ENCODE measurements at regions not wholly inside any gene's neighbourhood (a gene's known extent, or its start where the extent isn't known, plus 50 kb on each side); places are given as distances from the start of the nearest gene placed in this dataset.

- no peak for TF ChIP-seq CTCF (IDR thresholded peaks at IDR 0.05; ENCODE audit: low read depth, low read length, missing control alignments)
- no peak for DNase-seq (ENCODE audit: extremely low read depth, low read depth)
- no peak overlapping the region for H3K4me3 ChIP-seq (replicated peaks; ENCODE audit: low read depth, low read length)
These were observed 147.3 kb downstream of the ACTL7B start for GRCh38 chr9:108708448-108708847.

GRCh38 chr9:108707120-108707519, 148.7 kb downstream of the ACTL7B start:
- no peak overlapping the region for H3K4me3 ChIP-seq (replicated peaks; ENCODE audit: low read depth, low read length)
- no peak for DNase-seq (ENCODE audit: extremely low read depth, low read depth)
- no peak for TF ChIP-seq CTCF (IDR thresholded peaks at IDR 0.05; ENCODE audit: low read depth, low read length, missing control alignments)

- DNase-seq (ENCODE audit: extremely low read depth, low read depth), result no peak
- no peak for TF ChIP-seq CTCF (IDR thresholded peaks at IDR 0.05; ENCODE audit: low read depth, low read length, missing control alignments)
- H3K4me3 ChIP-seq (replicated peaks; ENCODE audit: low read depth, low read length), result no peak overlapping the region
These were observed 151.5 kb downstream of the ACTL7B start for GRCh38 chr9:108704156-108704852.

GRCh38 chr9:108703429-108703828, 152.4 kb downstream of the ACTL7B start:
- H3K4me3 ChIP-seq (replicated peaks; ENCODE audit: low read depth, low read length), result no peak overlapping the region
- no peak for DNase-seq (ENCODE audit: extremely low read depth, low read depth)
- TF ChIP-seq CTCF (IDR thresholded peaks at IDR 0.05; ENCODE audit: low read depth, low read length, missing control alignments), result no peak

- no peak for DNase-seq (ENCODE audit: extremely low read depth, low read depth)
These were observed 153.1 kb downstream of the ACTL7B start for GRCh38 chr9:108702681-108703080.

GRCh38 chr9:108698801-108699200, 157.0 kb downstream of the ACTL7B start:
- H3K4me3 ChIP-seq (replicated peaks; ENCODE audit: low read depth, low read length), result no peak overlapping the region
- TF ChIP-seq CTCF (IDR thresholded peaks at IDR 0.05; ENCODE audit: low read depth, low read length, missing control alignments), result no peak
- no peak for DNase-seq (ENCODE audit: extremely low read depth, low read depth)

More at GRCh38 chr9:108702681-108703080, 153.1 kb downstream of the ACTL7B start:
- no peak for TF ChIP-seq CTCF (IDR thresholded peaks at IDR 0.05; ENCODE audit: low read depth, low read length, missing control alignments)
- H3K4me3 ChIP-seq (replicated peaks; ENCODE audit: low read depth, low read length), result no peak overlapping the region

GRCh38 chr9:108698231-108698630, 157.6 kb downstream of the ACTL7B start:
- DNase-seq (ENCODE audit: extremely low read depth, low read depth), result no peak
- no peak for TF ChIP-seq CTCF (IDR thresholded peaks at IDR 0.05; ENCODE audit: low read depth, low read length, missing control alignments)
- no peak overlapping the region for H3K4me3 ChIP-seq (replicated peaks; ENCODE audit: low read depth, low read length)

Data from HFF-Myc (cell line).